ENCODE measurements at regions not wholly inside any gene's neighbourhood (a gene's known extent, or its start where the extent isn't known, plus 50 kb on each side); places are given as distances from the start of the nearest gene placed in this dataset.

DNA sequence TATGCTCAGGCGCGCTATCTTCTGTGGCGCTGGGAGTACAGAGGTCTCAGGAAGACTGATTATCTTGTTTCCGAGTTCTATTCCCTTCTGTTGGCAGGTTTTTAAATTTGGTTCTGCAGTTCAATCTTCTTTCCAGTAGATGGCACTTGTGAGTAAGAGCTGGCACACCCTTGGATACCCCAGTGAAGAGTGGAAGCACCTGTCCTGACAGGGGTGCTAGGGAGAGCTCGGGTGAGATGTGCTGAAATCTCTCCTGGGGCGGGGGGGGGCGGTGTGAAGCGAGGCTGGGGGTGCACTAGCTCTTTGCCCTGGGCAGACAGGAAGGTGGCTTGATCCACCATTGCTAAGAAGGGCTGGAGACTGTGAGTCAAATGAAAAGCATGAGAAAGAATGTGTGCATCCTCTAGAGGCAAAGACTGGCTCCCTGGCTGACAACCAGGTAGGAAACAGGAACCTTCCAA is 679.9 kb upstream of the CCDC179 start:
- Mint-ChIP-seq H3K27ac (no peak overlapping the region), H3K36me3 (ENCODE audit: low read depth) (no peaks in the 10 kb centered on the region), H3K27me3 (ENCODE audit: low read depth) (no peaks in the 10 kb centered on the region), H3K4me1 (no peaks in the 10 kb centered on the region), H3K4me3 (no peak overlapping the region), H3K9me3 (peaks cover 20% of the 10 kb centered on the region)
- TF ChIP-seq, protein P1, sequence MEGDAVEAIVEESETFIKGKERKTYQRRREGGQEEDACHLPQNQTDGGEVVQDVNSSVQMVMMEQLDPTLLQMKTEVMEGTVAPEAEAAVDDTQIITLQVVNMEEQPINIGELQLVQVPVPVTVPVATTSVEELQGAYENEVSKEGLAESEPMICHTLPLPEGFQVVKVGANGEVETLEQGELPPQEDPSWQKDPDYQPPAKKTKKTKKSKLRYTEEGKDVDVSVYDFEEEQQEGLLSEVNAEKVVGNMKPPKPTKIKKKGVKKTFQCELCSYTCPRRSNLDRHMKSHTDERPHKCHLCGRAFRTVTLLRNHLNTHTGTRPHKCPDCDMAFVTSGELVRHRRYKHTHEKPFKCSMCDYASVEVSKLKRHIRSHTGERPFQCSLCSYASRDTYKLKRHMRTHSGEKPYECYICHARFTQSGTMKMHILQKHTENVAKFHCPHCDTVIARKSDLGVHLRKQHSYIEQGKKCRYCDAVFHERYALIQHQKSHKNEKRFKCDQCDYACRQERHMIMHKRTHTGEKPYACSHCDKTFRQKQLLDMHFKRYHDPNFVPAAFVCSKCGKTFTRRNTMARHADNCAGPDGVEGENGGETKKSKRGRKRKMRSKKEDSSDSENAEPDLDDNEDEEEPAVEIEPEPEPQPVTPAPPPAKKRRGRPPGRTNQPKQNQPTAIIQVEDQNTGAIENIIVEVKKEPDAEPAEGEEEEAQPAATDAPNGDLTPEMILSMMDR (IDR thresholded peaks at IDR 0.05; ENCODE audit: unreplicated experiment in 3 of 3): peak; percentile 59 to 71 (median 71)

- TF ChIP-seq, protein P1 (IDR thresholded peaks at IDR 0.05; ENCODE audit: unreplicated experiment in 3 of 3): no peak
- no peaks in the 10 kb centered on the region for H3K4me1 Mint-ChIP-seq
- no peak overlapping the region for H3K27ac Mint-ChIP-seq
- H3K9me3 Mint-ChIP-seq: peaks cover 11% of the 10 kb centered on the region
- no peaks in the 10 kb centered on the region for H3K27me3 Mint-ChIP-seq (ENCODE audit: low read depth)
- no peaks in the 10 kb centered on the region for H3K36me3 Mint-ChIP-seq (ENCODE audit: low read depth)
- H3K4me3 Mint-ChIP-seq: no peak overlapping the region
These were observed 681.9 kb upstream of the CCDC179 start for GRCh38 chr11:23542189-23542588.

- Mint-ChIP-seq H3K9me3 (peaks cover 4% of the 10 kb centered on the region), H3K36me3 (ENCODE audit: low read depth) (no peaks in the 10 kb centered on the region), H3K27me3 (ENCODE audit: low read depth) (no peaks in the 10 kb centered on the region), H3K4me1 (no peaks in the 10 kb centered on the region), H3K4me3 (no peak overlapping the region), H3K27ac (no peak overlapping the region)
- TF ChIP-seq, protein P1 (IDR thresholded peaks at IDR 0.05; ENCODE audit: unreplicated experiment in 3 of 3): no peak
These were observed 682.5 kb upstream of the CCDC179 start for GRCh38 chr11:23542816-23543215.

GRCh38 chr11:23543651-23544222 is 683.5 kb upstream of the CCDC179 start:
- no peak overlapping the region for H3K4me3 Mint-ChIP-seq
- no peaks in the 10 kb centered on the region for H3K9me3 Mint-ChIP-seq
- no peak overlapping the region for H3K27ac Mint-ChIP-seq
- H3K4me1 Mint-ChIP-seq: no peaks in the 10 kb centered on the region
- H3K36me3 Mint-ChIP-seq (ENCODE audit: low read depth): no peaks in the 10 kb centered on the region
- H3K27me3 Mint-ChIP-seq (ENCODE audit: low read depth): no peaks in the 10 kb centered on the region
- TF ChIP-seq, protein P1 (IDR thresholded peaks at IDR 0.05; ENCODE audit: unreplicated experiment in 3 of 3): no peak

GRCh38 chr11:23551706-23552105 is 691.4 kb upstream of the CCDC179 start:
- Mint-ChIP-seq H3K36me3 (ENCODE audit: low read depth) (no peaks in the 10 kb centered on the region), H3K9me3 (no peaks in the 10 kb centered on the region), H3K27ac (no peak overlapping the region), H3K4me3 (no peak overlapping the region), H3K27me3 (ENCODE audit: low read depth) (no peaks in the 10 kb centered on the region), H3K4me1 (no peaks in the 10 kb centered on the region)
- TF ChIP-seq, protein P1 (IDR thresholded peaks at IDR 0.05; ENCODE audit: unreplicated experiment in 3 of 3): no peak

GRCh38 chr11:23554002-23554401 is 693.7 kb upstream of the CCDC179 start:
- Mint-ChIP-seq H3K9me3 (no peaks in the 10 kb centered on the region), H3K27me3 (ENCODE audit: low read depth) (no peaks in the 10 kb centered on the region), H3K4me1 (no peaks in the 10 kb centered on the region), H3K4me3 (no peak overlapping the region), H3K27ac (no peak overlapping the region), H3K36me3 (ENCODE audit: low read depth) (no peaks in the 10 kb centered on the region)
- TF ChIP-seq, protein P1 (IDR thresholded peaks at IDR 0.05; ENCODE audit: unreplicated experiment in 3 of 3): peak in 1 of 3 experiments; percentile 11
